ENCODE measurements at regions not wholly inside any gene's neighbourhood (a gene's known extent, or its start where the extent isn't known, plus 50 kb on each side); places are given as distances from the start of the nearest gene placed in this dataset.

DNA sequence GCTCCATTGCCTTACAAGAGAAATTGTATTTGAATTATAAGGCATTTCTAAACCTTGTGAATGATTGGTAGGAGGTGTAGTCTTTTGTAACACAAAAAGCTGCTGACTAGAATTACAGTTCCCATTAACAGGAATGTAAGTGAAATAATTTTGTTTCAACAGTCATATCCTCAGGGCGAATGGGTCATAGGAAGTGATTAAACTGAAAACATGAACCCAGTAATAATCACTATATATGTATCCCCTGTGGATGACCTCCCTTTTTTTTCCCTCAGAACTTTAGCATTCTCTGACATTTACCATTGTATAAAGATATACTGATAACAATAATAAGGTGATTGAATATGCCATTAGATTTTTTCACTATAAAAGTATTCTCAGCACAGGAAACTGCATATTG, 312.3 kb downstream of the ATP23 start:
- H3K27me3 ChIP-seq (ENCODE audit: low read depth, low read length), result no peaks in the 10 kb centered on the region
- H3K79me2 ChIP-seq (ENCODE audit: low read length), result no peaks in the 10 kb centered on the region
- no peaks in the 10 kb centered on the region for H4K20me1 ChIP-seq (ENCODE audit: insufficient read depth, low read length)
- H3K9ac ChIP-seq (ENCODE audit: low read length), result no peak overlapping the region
- H3K4me3 ChIP-seq (ENCODE audit: low read length), result no peak overlapping the region
- no peaks in the 10 kb centered on the region for H3K4me1 ChIP-seq (ENCODE audit: low read length)
- no peak overlapping the region for H2AFZ ChIP-seq (ENCODE audit: low read depth, low read length)
- H3K36me3 ChIP-seq (replicated peaks; ENCODE audit: low read depth, low read length), result no peaks in the 10 kb centered on the region
- H3K4me2 ChIP-seq (ENCODE audit: low read length), result no peak overlapping the region
- TF ChIP-seq, protein P1, sequence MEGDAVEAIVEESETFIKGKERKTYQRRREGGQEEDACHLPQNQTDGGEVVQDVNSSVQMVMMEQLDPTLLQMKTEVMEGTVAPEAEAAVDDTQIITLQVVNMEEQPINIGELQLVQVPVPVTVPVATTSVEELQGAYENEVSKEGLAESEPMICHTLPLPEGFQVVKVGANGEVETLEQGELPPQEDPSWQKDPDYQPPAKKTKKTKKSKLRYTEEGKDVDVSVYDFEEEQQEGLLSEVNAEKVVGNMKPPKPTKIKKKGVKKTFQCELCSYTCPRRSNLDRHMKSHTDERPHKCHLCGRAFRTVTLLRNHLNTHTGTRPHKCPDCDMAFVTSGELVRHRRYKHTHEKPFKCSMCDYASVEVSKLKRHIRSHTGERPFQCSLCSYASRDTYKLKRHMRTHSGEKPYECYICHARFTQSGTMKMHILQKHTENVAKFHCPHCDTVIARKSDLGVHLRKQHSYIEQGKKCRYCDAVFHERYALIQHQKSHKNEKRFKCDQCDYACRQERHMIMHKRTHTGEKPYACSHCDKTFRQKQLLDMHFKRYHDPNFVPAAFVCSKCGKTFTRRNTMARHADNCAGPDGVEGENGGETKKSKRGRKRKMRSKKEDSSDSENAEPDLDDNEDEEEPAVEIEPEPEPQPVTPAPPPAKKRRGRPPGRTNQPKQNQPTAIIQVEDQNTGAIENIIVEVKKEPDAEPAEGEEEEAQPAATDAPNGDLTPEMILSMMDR (IDR thresholded peaks at IDR 0.05; ENCODE audit: low read depth, low read length), result no peak
- TF ChIP-seq EZH2phosphoT487 (IDR thresholded peaks at IDR 0.05; ENCODE audit: low read depth), result no peak
- no peaks in the 10 kb centered on the region for H3K9me3 ChIP-seq (ENCODE audit: insufficient read depth, low read length)
- no peak overlapping the region for H3K27ac ChIP-seq (ENCODE audit: low read length)

DNA sequence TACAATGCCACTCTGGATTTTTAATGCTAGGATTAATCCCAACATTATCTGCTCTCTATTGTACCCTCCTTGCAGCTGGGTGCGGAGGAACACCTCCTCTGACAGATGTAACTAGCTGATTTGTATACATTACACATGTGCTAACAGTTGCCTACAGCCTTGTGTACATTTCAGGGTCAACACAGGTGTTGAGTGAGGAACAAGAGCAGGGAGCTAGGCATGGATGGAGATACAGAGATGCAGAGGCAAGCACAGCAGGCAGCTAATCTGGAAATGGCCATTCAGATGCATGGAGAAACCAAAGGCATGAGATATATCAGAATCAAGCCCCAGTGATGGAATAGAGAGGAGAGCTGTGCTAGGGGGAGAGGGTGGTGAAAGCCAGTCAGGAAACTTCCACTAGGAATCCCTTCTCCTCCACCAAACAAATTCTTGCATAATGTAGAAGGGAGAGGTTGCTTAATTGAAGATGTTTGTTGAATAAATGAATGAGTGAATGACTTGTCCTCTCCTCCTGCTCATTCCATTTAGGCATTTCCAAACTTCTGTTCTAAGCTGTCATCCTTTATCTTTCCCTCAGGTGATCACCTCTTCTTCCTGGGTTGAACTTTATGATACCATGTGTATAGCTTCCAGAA, 313.2 kb downstream of the ATP23 start:
- Histone ChIP-seq H3K36me3 (replicated peaks; ENCODE audit: low read depth, low read length) (no peaks in the 10 kb centered on the region), H3K9me3 (ENCODE audit: insufficient read depth, low read length) (no peaks in the 10 kb centered on the region)

DNA sequence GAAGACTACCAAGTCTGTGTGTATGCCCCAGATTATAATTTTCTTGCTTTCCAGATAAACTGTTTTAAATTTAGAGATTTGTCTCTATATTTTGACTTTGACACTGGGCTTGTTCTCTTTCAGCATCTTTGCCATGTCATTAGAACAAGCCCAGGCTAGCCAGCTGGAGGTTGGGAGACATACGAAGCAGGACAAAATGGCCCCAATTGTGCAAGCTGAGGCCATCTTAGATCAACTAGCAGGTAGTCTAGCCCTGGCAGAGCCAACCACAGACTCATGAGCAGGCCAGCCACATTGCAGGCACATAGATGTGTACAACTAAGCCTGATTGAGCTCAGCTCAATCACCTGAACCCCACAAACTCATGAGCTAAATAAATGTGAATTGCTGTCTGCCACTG, 321.4 kb downstream of the ATP23 start:
- TF ChIP-seq, protein P1 (IDR thresholded peaks at IDR 0.05; ENCODE audit: low read depth, low read length), result no peak
- no peak for TF ChIP-seq EZH2phosphoT487 (IDR thresholded peaks at IDR 0.05; ENCODE audit: low read depth)

More for the DNA sequence above, 313.2 kb downstream of the ATP23 start:
- no peak overlapping the region for H3K4me2 ChIP-seq (ENCODE audit: low read length)
- no peaks in the 10 kb centered on the region for H3K4me1 ChIP-seq (ENCODE audit: low read length)
- no peak overlapping the region for H2AFZ ChIP-seq (ENCODE audit: low read depth, low read length)
- TF ChIP-seq EZH2phosphoT487 (IDR thresholded peaks at IDR 0.05; ENCODE audit: low read depth), result no peak
- TF ChIP-seq, protein P1 (IDR thresholded peaks at IDR 0.05; ENCODE audit: low read depth, low read length), result no peak
- H3K4me3 ChIP-seq (ENCODE audit: low read length), result no peak overlapping the region
- H3K27me3 ChIP-seq (ENCODE audit: low read depth, low read length), result no peaks in the 10 kb centered on the region
- no peak overlapping the region for H3K27ac ChIP-seq (ENCODE audit: low read length)
- no peak overlapping the region for H3K9ac ChIP-seq (ENCODE audit: low read length)
- no peaks in the 10 kb centered on the region for H3K79me2 ChIP-seq (ENCODE audit: low read length)
- H4K20me1 ChIP-seq (ENCODE audit: insufficient read depth, low read length), result no peaks in the 10 kb centered on the region

DNA sequence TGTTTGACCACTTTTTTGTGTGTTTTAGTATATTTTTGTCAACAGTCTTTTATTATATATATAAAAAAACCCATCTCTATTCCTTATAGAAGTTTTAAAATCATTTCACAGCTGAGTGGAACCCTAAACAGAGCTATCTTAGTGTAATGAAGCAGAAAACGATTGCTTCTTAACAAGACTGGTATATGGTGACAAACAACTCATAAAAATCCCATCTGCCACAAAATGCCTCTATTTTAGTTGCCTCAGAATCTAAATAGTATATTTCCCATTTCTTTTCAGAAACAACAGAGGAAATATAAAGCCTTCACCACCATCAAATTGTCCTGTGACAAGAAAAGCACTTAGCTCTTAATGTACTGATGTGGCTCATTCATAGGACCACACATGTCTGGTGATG, 322.4 kb downstream of the ATP23 start:
- Histone ChIP-seq H3K79me2 (ENCODE audit: low read length) (no peaks in the 10 kb centered on the region), H3K4me3 (ENCODE audit: low read length) (no peak overlapping the region), H4K20me1 (ENCODE audit: insufficient read depth, low read length) (no peaks in the 10 kb centered on the region), H3K9me3 (ENCODE audit: insufficient read depth, low read length) (no peaks in the 10 kb centered on the region), H3K36me3 (replicated peaks; ENCODE audit: low read depth, low read length) (no peaks in the 10 kb centered on the region), H2AFZ (ENCODE audit: low read depth, low read length) (no peak overlapping the region), H3K27me3 (ENCODE audit: low read depth, low read length) (no peaks in the 10 kb centered on the region), H3K9ac (ENCODE audit: low read length) (no peak overlapping the region), H3K4me1 (ENCODE audit: low read length) (no peaks in the 10 kb centered on the region), H3K27ac (ENCODE audit: low read length) (no peak overlapping the region), H3K4me2 (ENCODE audit: low read length) (no peak overlapping the region)
- TF ChIP-seq, protein P1 (IDR thresholded peaks at IDR 0.05; ENCODE audit: low read depth, low read length), result no peak

More for the DNA sequence above, 321.4 kb downstream of the ATP23 start:
- H3K27ac ChIP-seq (ENCODE audit: low read length), result no peak overlapping the region
- H4K20me1 ChIP-seq (ENCODE audit: insufficient read depth, low read length), result no peaks in the 10 kb centered on the region
- no peaks in the 10 kb centered on the region for H3K4me1 ChIP-seq (ENCODE audit: low read length)
- no peaks in the 10 kb centered on the region for H3K9me3 ChIP-seq (ENCODE audit: insufficient read depth, low read length)
- H3K27me3 ChIP-seq (ENCODE audit: low read depth, low read length), result no peaks in the 10 kb centered on the region
- H3K4me3 ChIP-seq (ENCODE audit: low read length), result no peak overlapping the region
- H3K36me3 ChIP-seq (replicated peaks; ENCODE audit: low read depth, low read length), result no peaks in the 10 kb centered on the region
- no peak overlapping the region for H3K4me2 ChIP-seq (ENCODE audit: low read length)
- H3K9ac ChIP-seq (ENCODE audit: low read length), result no peak overlapping the region
- H3K79me2 ChIP-seq (ENCODE audit: low read length), result no peaks in the 10 kb centered on the region
- no peak overlapping the region for H2AFZ ChIP-seq (ENCODE audit: low read depth, low read length)
